GM12873 (cell line): ENCODE measurements at regions not wholly inside any gene's neighbourhood (a gene's known extent, or its start where the extent isn't known, plus 50 kb on each side); places are given as distances from the start of the nearest gene placed in this dataset.

Experiments
- CTCF ChIP-seq: IDR thresholded peaks from 2 replicates; pipeline ENCODE4 v1.5.1; 2012; ENCODE audit warnings: low read depth, mild to moderate bottlenecking, moderate library complexity, low read length, control low read depth; ENCODE audit not compliant: insufficient read depth; ENCODE audit errors: missing control alignments

- no peak for TF ChIP-seq CTCF
These were observed 475.5 kb downstream of the SOX11 start for GRCh38 chr2:6167592-6168138.

GRCh38 chr2:6168485-6168884 lies 476.3 kb downstream of the SOX11 start:
- no peak for TF ChIP-seq CTCF

- TF ChIP-seq CTCF: no peak
These were observed 479.1 kb downstream of the SOX11 start for GRCh38 chr2:6171294-6171693.

GRCh38 chr2:6177811-6178210 lies 485.6 kb downstream of the SOX11 start:
- no peak for TF ChIP-seq CTCF

GRCh38 chr2:6181525-6181924 lies 489.3 kb downstream of the SOX11 start:
- no peak for TF ChIP-seq CTCF

- no peak for TF ChIP-seq CTCF
These were observed 489.7 kb downstream of the SOX11 start for GRCh38 chr2:6181926-6182325.

- TF ChIP-seq CTCF: no peak
These were observed 491.0 kb downstream of the SOX11 start for GRCh38 chr2:6183226-6183625.
